NOMO-1 (cell line): ENCODE measurements at regions not wholly inside any gene's neighbourhood (a gene's known extent, or its start where the extent isn't known, plus 50 kb on each side); places are given as distances from the start of the nearest gene placed in this dataset.
"Not testable (repeated sequence)": the region's sequence is repeated elsewhere in the genome, so short reads cannot be mapped to it uniquely, and the experiment has no call there.

Source experiments
- DNase-seq, 2 experiments: peaks; one replicate each; lab custom pipeline; 2025; ENCODE audit not compliant: unreplicated experiment in 2 of 2; lab: John Stamatoyannopoulos, UW

- no peak for DNase-seq
These were observed 483.8 kb downstream of the DMAC1 start for GRCh38 chr9:7315746-7316145.

DNA sequence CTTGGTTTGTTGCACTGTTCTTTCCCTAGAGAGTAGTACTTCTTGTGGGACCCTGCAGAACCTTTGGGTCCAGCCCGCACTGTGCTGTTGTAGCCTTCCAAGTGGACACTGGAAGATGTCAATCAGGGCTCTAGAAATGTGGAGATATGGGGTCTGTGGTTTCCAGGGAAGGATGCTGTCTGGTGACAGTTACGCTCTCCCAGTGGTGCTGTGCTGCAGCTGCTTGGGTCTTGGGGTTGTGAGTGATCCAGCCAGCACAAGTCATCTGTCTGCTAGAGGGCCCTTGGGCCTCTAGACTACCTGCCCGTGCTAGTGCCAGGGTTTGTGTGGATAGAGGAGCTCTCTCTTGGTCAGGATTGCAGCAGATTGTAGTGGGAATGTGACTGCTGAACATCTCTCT, 484.5 kb downstream of the DMAC1 start:
- DNase-seq = no peak

- DNase-seq = no peak
These were observed 486.2 kb downstream of the DMAC1 start for GRCh38 chr9:7313389-7313788.

GRCh38 chr9:7309051-7309450, 490.5 kb downstream of the DMAC1 start:
- DNase-seq = not testable (repeated sequence)

GRCh38 chr9:7305677-7306076, 493.9 kb downstream of the DMAC1 start:
- DNase-seq = no peak

- no peak for DNase-seq
These were observed 495.0 kb downstream of the DMAC1 start for GRCh38 chr9:7304627-7304995.

GRCh38 chr9:7303907-7304626, 495.5 kb downstream of the DMAC1 start:
- no peak for DNase-seq

- DNase-seq = no peak
These were observed 499.1 kb downstream of the DMAC1 start for GRCh38 chr9:7300484-7300883.

- DNase-seq = peak in 1 of 2 experiments; percentile 0
These were observed 501.5 kb downstream of the DMAC1 start for GRCh38 chr9:7298123-7298522.

- no peak for DNase-seq
These were observed 502.1 kb downstream of the DMAC1 start for GRCh38 chr9:7297521-7297920.

DNA sequence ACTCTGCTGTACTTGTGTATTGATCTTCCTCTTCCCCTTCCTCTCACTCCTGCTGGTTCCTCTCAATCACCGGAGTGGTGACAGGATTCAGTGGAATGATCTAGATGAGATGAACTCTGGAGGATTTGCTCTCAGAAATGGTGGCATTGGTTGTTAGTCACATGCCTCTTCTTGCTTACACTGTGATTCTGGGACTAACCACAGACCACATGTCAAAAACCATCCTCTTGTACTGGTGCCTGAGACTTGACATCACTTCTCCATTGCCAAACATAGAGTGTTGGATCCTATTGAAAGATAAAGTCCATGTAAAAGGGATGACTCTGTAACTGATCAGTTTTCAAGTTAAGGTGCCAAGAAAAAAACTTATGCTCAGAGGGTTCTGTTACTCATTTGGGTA, 506.5 kb downstream of the DMAC1 start:
- no peak for DNase-seq

DNA sequence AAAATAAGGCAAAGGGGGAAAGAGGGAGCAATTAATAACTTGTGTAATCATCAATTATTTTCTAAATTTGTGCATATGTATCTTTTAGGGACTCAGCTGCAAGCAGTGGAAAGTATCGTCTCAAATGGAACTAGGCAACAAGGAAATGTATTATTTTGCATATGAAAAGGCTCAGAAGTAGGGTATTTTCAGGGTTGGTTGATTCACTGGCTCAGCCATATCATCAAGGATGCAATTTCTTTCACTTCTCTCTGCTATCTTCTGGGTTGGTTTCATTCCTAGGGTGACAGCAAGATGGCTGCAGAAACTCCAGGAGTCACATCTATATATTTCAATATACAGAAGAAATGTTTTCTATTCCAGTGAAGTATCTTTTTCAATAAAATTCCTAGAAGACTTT, 509.8 kb downstream of the DMAC1 start:
- no peak for DNase-seq

DNA sequence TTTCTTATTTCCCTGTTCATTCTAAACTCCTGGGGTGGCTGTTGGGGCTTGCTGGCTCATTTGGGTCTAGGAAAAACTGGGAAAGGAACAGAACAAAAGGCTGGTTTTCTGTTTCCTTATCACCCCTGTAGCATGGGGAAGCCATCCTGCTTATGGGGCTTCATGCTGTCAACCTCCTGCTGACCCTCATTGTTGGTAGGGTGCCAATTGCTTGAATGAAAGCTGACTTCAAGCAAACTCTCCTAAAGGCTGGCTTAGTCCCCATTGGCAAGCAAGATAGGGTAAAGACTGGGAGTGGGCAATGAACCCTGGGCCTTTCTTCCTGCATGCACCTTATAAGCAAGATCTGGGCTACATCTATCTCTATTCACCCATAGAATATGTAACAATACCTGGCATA, 511.6 kb downstream of the DMAC1 start:
- DNase-seq = no peak

DNA sequence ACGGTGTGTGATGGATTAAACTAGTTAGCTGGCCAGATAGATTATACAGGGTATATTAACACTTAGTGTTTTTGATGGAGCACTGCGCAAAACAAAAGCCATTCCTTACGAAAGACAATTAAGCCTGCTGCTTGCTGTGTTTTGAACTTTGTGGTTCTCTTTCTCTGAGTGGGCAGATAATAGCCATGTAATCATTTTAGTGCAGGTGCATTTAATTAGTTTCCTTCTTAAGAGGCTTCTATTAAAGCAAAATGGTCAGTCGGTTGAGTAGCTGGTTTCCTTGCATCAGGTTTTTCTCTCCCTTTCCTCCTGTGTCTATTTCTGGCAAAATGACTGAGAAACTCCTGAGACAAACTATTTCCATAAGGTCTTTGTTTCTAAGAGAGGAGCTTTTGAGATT, 512.5 kb downstream of the DMAC1 start:
- DNase-seq = no peak

- no peak for DNase-seq
These were observed 513.5 kb downstream of the DMAC1 start for GRCh38 chr9:7286101-7286500.

GRCh38 chr9:7285199-7285598, 514.4 kb downstream of the DMAC1 start:
- no peak for DNase-seq

- DNase-seq = no peak
These were observed 515.1 kb downstream of the DMAC1 start for GRCh38 chr9:7284517-7284916.

DNA sequence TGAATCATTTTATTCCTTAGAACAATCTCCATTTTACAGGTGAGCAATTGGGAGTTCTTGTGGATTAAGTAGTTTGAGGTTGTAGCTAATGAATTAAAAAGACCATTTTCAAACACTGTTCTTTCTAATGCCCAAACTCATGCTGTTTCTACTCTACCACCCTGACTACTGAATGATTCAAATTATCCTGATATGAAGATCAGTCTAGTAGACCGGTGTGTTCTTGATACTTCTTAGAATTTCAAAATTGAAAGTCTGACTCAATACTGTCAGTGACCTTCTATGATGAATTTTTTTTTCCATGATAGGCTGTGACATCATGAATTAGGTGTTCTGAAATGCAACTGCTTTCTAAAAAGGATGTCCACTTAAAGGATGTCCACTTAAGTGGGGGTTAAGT, 515.5 kb downstream of the DMAC1 start:
- DNase-seq = no peak

DNA sequence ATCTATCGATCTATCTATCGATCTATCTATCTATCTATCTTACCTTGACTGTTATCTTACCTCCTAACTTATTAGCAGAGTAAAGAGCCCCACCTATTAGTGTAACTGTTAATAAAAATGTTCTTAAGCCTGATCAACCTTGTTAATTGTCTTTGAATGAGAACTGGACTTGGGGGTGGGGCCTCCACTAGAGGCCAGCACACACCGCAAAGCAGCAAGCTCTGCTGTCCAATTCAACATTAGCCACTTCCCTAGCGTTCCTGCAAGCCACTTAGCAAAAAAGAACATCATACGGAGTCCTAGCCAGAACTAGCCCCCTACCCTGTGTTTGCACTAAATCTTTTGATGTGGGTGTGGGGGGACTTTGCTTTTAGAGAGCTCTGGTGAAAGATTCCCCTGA, 515.8 kb downstream of the KDM4C start:
- no peak for DNase-seq

DNA sequence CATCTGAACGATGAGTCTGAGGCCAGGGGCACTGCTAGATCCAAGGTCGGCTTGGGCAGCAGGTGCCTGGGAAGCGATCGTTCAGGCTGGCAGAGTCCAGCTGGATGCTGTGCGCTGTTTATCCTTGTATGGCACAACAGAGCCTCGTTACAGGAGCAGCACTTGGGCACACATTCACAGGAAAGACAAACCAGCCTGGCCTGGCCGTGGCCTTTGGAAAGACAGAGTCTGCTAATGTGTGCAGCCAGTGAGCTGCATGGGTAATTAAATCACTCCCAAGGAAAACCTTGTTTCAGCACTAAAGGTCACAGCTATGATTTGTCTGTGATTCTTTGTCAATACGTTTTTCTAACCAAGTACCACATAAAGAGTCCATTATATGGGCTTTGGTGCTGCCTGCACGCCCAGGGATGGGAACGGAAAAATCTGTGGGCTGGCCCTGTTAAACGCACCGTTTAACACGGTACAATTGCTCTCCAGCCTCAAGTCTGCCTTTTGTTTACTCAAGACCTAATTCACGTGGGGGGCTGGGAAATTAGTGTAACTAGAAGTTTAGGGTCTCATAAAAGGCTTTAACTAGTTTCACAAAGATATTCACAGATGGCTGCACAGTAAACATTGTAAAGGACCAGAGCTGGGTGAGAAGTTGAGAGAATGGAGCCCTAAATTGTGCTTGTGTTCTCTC, 509.3 kb downstream of the KDM4C start:
- no peak for DNase-seq

GRCh38 chr9:7265181-7265580, 507.4 kb downstream of the KDM4C start:
- DNase-seq = no peak

DNA sequence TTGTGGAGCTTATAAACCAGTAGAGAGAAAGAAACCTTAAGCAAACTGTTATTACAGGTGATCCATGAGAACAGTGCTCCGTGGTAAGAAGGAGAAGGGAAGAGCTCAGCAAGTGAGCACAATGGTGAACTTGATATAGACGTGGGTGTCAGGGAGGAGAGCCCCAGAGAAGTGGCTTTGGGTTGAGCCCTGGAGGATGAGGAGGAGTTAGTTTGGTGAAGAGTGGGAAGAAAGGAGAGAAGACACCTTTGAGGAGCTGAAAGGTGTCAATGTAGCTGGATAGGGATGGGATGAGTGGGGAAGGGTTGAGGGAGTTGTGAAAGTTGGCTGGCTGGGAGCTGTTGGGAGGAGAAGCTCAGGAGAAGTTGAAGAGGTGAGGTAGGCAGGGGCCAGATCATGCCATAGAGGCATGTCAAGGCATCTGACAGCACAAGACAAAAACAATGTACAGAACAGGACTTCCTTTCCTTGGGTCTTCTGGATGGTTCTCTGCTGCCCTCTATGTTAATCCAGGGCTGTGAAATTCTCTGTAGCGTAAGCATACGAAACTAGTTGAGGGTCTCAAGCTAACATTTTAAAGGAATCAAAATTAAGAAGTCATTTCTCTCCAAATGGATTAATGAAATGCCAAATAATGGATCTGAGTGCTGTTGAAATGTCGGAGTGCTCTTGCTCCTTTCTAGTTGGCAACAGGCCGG, 501.9 kb downstream of the KDM4C start:
- DNase-seq = no peak
